Limb (tissue), 2 donors: ENCODE measurements at regions not wholly inside any gene's neighbourhood (a gene's known extent, or its start where the extent isn't known, plus 50 kb on each side); places are given as distances from the start of the nearest gene placed in this dataset.
"Not testable (repeated sequence)": the region's sequence is repeated elsewhere in the genome, so short reads cannot be mapped to it uniquely, and the experiment has no call there.

ENCODE experiments used
- DNase-seq, 2 donors: peaks; one replicate each; pipeline ENCODE4 v3.0.0-alpha.2; 2016; ENCODE audit errors: extremely low spot score in 2 of 2

DNA sequence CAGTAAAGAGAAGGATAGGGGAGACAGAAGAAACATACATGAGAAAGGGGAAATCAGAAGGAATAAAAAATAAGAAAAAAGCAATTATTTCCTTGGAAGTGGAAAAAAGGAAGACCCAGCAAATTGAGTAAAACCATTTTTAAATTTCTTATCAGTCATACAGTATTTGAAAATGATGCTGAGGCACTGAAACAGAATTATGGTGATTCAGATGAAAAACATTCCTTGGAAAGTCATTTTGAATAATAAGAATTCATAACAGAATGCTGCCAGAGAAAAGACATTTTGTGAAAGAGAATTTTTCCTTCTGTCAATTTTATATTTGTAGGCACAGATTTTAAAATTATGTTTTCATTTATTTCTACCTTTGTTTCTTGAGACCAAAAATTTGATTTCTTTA, 895.5 kb upstream of the EPHA5 start:
- DNase-seq, result no peak

DNA sequence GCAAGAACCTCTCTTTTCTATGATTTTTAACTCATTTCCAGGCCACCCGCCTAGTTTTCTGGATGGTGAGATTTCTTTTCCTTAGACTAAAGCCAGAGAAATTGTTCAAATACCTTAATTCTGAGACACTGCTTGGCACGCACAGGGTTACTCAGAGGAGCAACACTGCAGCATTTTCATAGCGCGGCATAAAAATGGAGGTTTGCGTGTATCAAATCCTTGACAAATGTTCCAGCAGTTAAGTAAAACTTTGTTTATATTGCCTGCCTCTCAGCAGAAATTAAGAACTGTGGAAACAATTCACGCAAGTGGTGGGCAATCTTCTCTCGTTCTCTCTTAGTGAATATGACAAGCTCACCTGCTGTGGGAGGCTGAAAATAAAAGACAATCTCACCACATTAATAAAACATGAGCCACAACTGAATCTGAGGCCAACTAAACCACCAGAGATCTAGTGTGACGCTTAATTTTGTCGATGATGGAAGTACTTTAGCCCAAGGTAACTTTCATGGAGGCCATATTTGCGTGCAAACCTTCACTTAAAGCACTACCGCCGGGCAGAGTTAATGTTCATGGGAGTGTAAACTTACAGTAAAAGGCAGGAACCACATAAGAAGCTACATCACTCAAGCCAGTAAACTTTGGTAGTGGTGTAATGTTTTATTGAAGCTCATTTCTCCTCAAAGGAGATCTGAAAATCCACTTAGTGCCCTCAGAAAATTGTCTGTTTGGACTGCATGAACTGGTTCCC, 894.8 kb upstream of the EPHA5 start:
- DNase-seq, result peak in 1 of 2 donors; percentile 47

DNA sequence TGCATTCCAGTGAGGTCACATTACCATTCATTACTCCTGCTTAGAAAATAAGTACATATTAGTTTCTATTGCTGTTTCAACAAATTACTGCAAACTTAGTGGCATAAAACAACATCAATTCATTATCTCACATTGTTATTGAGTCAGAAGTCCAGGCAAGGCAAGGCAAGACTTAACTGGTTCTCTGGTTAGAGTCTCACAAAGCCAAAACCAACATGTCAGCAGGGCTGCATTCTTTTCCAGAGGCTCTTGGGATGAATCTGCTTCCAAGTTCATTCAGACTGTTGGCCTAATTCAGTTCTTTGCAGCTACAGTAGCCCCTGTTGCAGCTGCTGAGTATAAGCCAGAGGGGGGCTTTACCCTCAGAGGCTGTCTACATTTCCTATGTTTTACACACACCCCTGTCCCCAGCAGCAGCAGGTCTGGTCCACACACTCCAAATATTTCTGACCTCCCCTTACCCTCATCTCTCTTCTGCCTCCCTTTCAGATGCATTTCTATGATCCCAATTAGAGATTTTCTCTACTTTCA, 892.1 kb upstream of the EPHA5 start:
- peak in 1 of 2 donors; percentile 22 for DNase-seq

DNA sequence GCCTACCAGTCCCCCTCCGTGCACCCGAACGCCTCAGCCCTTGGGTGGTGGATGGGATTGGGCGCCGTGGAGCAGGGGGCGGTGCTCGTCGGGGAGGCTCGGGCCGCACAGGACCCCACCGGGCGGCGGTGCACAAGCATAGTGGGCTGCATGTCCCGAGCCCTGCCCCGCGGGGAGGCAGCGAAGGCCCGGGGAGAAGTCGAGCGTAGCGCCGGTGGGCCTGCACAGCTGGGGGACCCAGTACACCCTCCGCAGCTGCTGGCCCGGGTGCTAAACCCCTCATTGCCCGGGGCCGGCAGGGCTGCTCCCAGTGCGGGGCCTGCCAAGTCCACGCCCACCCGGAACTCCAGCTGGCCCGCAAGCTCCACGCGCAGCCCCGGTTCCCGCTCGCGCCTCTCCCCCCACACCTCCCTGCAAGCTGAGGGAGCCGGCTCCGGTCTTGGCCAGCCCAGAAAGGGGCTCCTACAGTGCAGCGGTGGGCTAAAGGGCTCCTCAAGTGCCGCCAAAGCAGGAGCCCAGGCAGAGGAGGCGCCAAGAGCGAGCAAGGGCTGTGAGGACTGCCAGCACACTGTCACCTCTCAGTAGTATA, 891.3 kb upstream of the EPHA5 start:
- not testable (repeated sequence) for DNase-seq

GRCh38 chr4:66558651-66559050, 888.4 kb upstream of the EPHA5 start:
- DNase-seq, result no peak

DNA sequence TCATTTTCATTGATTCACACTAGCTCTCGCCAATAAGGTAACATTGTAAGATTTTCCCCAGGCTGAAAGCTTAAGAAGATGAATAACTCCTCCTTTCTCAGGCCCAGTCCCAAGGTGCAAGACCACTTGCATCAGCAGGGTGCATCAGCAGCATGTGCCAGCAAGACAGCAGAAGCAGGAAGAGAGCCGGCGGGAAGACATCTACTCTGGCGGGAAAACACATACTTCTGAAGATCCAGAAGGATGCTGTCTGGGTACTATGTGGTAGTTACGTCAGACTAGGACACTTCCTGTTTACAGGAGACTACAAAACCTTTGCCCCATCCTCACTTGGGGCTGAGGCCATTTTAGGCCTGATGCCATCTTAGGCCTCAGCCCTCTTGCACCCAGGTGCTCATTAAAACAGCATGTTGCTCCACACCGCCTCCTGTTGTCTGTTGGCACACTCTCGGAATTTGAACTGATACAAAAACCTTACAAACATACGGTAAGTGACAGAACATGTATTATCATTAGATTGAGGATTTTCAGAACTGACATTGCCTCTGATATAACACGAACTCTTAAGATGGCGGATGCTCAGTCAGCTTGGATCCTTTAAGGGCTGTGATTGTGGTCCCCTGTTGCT, 886.5 kb upstream of the EPHA5 start:
- DNase-seq, result no peak

GRCh38 chr4:66555301-66555700, 885.0 kb upstream of the EPHA5 start:
- no peak for DNase-seq

GRCh38 chr4:66554826-66555225, 884.5 kb upstream of the EPHA5 start:
- DNase-seq, result no peak

DNA sequence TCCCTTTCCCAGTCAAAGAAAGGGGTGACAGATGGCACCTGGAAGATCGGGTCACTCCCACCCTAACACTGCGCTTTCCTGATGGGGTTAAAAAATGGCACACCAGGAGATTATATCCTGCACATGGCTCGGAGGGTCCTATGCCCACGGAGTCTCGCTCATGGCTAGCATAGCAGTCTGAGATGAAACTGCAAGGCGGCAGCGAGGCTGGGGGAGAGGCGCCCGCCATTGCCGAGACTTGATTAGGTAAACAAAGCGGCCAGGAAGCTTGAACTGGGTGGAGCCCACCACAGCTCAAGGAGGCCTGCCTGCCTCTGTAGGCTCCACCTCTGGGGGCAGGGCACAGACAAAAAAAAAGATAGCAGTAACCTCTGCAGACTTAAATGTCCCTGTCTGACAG, 875.0 kb upstream of the EPHA5 start:
- DNase-seq, result not testable (repeated sequence)

DNA sequence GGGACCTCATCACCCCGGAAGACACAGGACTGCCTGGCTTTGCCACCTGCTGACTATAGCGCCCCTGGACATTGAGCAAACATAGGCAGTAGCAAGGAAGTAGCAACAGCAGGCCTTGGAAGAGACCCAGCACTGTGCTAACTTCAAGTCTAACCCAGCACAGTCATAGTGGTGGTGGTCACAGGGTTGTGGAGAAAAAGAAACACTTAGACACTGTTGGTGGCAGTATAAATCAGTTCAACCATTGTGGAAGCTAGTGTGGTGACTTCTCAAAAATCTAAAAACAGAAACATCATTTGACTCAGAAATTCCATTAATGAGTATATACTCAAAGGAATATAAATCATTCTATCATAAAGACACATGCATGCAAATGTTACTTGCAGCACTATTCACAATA, 874.0 kb upstream of the EPHA5 start:
- no peak for DNase-seq

DNA sequence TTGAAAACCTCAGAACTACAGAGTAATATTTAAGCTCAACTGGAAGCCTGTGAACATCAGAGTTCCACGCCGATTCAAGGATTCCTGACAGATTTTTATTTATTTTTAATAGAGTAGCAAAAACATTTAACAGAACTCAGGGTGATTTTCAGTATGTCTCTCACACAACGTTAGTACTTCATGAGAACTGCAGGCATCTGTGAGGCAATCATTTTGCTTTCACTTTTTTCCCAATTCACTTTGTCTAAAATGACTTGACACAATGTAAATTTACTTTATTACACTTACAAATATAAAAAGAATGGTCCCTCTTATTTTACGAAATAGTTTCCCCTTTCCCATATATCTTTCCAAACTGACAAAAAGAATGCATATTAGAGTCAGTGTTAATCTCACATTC, 869.5 kb upstream of the EPHA5 start:
- no peak for DNase-seq

DNA sequence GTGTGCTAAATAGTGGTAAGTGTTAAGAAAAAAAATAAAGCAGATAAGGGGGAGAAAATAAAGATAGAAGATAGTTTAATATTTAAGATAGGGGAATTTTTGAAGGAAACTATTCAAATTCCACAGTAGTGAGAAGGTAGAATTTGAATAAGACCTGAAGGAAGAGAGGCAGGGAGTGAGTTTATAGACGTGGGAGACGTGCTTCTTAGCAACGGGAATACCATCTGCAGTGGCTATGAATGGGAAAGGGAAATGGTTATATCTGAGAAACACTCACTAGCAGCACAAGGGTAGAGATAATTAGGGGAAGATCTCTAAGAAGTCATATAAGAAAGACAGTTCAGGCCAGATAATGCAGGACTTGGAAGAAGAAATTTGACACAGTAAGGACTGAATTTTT, 854.5 kb upstream of the EPHA5 start:
- no peak for DNase-seq

DNA sequence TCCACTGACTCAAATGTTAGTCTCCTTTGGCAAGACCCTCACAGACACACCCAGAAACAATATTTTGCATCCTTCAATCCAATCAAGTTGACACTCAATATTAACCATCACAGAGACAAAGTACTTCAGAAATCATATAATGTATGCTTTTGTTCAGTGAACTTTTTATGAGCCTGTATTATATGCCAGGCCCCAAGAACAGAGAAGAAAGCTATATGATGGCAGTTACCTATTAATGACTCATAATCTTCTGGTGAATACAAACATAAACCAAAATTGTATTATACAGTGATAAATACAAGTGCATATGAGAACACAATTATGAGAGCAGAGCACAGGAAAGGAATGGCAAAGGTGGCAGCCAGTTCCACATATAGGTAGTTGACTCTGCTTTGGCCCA, 852.0 kb upstream of the EPHA5 start:
- DNase-seq, result no peak

DNA sequence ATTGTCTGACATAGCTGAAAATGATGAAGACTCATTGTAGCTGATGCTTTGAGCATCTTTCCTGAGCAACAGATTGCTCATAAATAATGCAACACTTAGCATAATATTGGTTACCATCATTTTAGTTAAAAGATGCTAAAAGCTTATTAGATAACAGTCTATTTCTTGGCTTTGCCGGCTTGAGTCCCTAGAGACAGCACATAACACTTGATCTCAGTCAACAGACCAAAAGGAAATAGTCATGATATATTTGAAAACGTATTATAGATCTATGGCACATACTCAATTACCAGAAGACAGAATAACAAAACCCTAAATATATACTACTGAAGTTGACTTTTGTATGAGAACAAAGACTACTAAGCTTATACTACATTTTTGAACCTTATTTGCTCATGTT, 846.7 kb upstream of the EPHA5 start:
- DNase-seq, result no peak

GRCh38 chr4:66506985-66507384, 836.7 kb upstream of the EPHA5 start:
- DNase-seq, result no peak

GRCh38 chr4:66501997-66502396, 831.7 kb upstream of the EPHA5 start:
- no peak for DNase-seq

- no peak for DNase-seq
Observed at GRCh38 chr4:66490729-66491128, 820.4 kb upstream of the EPHA5 start.

DNA sequence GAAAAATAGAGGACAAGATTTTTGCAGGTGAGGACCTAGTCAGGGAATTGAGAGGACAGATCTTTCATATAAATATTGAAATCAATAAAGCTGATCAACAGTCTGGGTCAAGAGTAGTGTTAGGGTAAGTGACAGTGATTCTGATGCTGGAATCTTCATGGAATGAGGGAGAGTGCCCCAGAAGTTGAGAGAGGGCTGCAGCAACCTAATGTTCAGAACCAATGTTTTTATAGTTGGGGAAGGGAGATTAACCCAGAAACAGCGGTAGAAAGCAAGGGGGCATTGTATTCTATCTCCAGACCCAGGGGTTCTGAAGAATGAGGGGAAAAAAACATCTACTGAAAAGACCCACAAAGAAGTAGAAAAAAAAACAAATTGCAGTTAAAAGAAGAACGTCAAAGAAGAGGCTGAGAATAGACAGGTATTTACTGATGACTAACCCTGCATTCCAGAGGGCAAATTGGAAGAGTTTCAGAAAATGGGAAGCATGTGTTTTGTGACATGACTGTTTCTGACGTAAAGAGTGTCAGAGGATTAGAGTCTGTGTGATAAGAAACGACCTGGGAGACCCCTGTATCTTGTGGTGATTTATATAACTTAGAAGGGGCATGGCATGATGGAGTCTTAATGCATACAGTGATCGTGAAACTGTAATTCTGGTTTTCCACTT, 819.6 kb upstream of the EPHA5 start:
- DNase-seq, result no peak

GRCh38 chr4:66489370-66489769, 819.1 kb upstream of the EPHA5 start:
- DNase-seq, result no peak

DNA sequence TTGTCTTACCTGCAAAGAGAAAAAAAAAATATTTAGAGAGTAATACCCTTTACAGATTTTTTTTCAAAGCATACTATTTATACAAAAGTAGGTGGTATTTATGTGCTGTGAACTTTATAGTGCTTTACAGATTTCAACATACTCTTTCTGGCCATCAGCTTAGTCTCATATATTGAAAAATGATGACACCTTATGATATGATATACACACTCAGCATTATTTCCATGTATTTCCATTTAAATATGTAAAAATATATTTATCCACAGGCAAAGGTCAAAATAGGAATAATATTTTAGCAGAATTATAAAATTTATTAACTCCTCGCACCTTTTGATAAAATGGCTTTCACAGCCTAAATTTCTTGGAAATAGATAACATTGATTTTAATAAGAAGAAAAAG, 815.8 kb upstream of the EPHA5 start:
- DNase-seq, result no peak

DNA sequence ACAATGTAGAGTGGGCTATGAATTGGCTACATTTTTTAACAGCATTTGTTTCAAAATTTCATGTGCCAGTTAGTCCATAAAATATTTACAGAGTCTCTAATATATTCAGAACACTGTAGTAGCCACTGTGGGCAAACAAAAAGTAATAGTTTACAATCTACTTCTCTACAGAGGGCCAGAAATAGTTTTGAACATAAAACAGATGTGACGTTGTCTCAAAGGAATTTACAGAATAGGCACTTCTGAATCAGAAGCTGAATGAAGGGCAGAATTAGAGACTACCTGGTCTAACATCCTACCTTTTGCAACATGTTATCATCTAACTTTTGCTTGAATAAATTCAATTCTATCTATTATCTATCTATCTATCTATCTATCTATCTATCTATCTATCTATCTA, 811.9 kb upstream of the EPHA5 start:
- no peak for DNase-seq

- no peak for DNase-seq
Observed at GRCh38 chr4:66475596-66475995, 805.3 kb upstream of the EPHA5 start.
